ENCODE measurements at regions not wholly inside any gene's neighbourhood (a gene's known extent, or its start where the extent isn't known, plus 50 kb on each side); places are given as distances from the start of the nearest gene placed in this dataset.
A peak's percentile ranks its signal among the peaks of the same experiment; 100 is the strongest.
"Not testable (repeated sequence)": the region's sequence is repeated elsewhere in the genome, so short reads cannot be mapped to it uniquely, and the experiment has no call there.

- no peak for DNase-seq
Measured at GRCh38 chr1:197850918-197851317, 51.5 kb upstream of the C1orf53 start.

- no peak for DNase-seq
Measured at GRCh38 chr1:197850042-197850441, 52.4 kb upstream of the C1orf53 start.

GRCh38 chr1:197848350-197848749, 54.1 kb upstream of the C1orf53 start:
- no peak for DNase-seq

- no peak for DNase-seq
Measured at GRCh38 chr1:197845886-197846285, 56.5 kb upstream of the C1orf53 start.

GRCh38 chr1:197844651-197845050, 57.8 kb upstream of the C1orf53 start:
- DNase-seq, result no peak

- peak; percentile 44 for DNase-seq
Measured at GRCh38 chr1:197843401-197843800, 59.0 kb upstream of the C1orf53 start.

GRCh38 chr1:197842646-197843045, 59.8 kb upstream of the C1orf53 start:
- DNase-seq, result no peak

GRCh38 chr1:197841883-197842553, 60.4 kb upstream of the C1orf53 start:
- peak; percentile 92 for DNase-seq

GRCh38 chr1:197841158-197841557, 61.3 kb upstream of the C1orf53 start:
- DNase-seq, result no peak

GRCh38 chr1:197839786-197840185, 62.6 kb upstream of the C1orf53 start:
- DNase-seq, result not testable (repeated sequence)

- peak; percentile 95 for DNase-seq
Measured at GRCh38 chr1:197838836-197839235, 63.6 kb upstream of the DENND1B start.

GRCh38 chr1:197837911-197838310, 62.6 kb upstream of the DENND1B start:
- DNase-seq, result peak; percentile 17

GRCh38 chr1:197836356-197836755, 61.1 kb upstream of the DENND1B start:
- not testable (repeated sequence) for DNase-seq

- peak; percentile 3 for DNase-seq
Measured at GRCh38 chr1:197829011-197829410, 53.7 kb upstream of the DENND1B start.

GRCh38 chr1:197825541-197825940, 50.3 kb upstream of the DENND1B start:
- DNase-seq, result peak; percentile 16

All from MV-4-11 (cell line).